Calu3 (cell line): ENCODE measurements at regions not wholly inside any gene's neighbourhood (a gene's known extent, or its start where the extent isn't known, plus 50 kb on each side); places are given as distances from the start of the nearest gene placed in this dataset.

ENCODE experiments used
- BruUV-seq: library from RNA; stranded (reverse); fragments of 400-500 nt; replicated peaks from 2 replicates; lab custom pipeline; 2021; lab: Mats Ljungman, UMichigan
- CTCF ChIA-PET: fragments of 300-600 bp; sonication (Branson Sonifier 250); formaldehyde crosslinking; loops from one replicate; lab custom pipeline; 2022; ENCODE audit warnings: antibody characterized with exemption; lab: Charles Lee
- DNase-seq: peaks from one replicate; pipeline ENCODE4 v3.0.0; 2022
- H3K27ac Mint-ChIP-seq: one replicate; pipeline ENCODE4 v1.8.0; 2022; ENCODE audit warnings: mixed read lengths; ENCODE audit not compliant: unreplicated experiment
- H3K27me3 Mint-ChIP-seq: one replicate; pipeline ENCODE4 v1.8.0; 2022; ENCODE audit warnings: mixed read lengths; ENCODE audit not compliant: unreplicated experiment
- H3K36me3 Mint-ChIP-seq: one replicate; pipeline ENCODE4 v1.8.0; 2022; ENCODE audit warnings: mild to moderate bottlenecking, moderate library complexity, mixed read lengths; ENCODE audit not compliant: insufficient read depth, unreplicated experiment
- H3K4me1 Mint-ChIP-seq: one replicate; pipeline ENCODE4 v1.8.0; 2022; ENCODE audit warnings: mild to moderate bottlenecking, low read depth, mixed read lengths; ENCODE audit not compliant: unreplicated experiment
- H3K4me3 Mint-ChIP-seq: one replicate; pipeline ENCODE4 v1.8.0; 2022; ENCODE audit warnings: mild to moderate bottlenecking, low read depth, moderate library complexity, mixed read lengths; ENCODE audit not compliant: unreplicated experiment
- H3K9me3 Mint-ChIP-seq: one replicate; pipeline ENCODE4 v1.8.0; 2022; ENCODE audit warnings: low read depth, mixed read lengths; ENCODE audit not compliant: unreplicated experiment
- intact Hi-C: fragments of 100-400 bp; cut with micrococcal nuclease; formaldehyde crosslinking; loops from one replicate; pipeline ENCODE4 v1.10.0; 2022; ENCODE audit not compliant: unreplicated experiment
- TF ChIP-seq, protein P1 (sequence below): fragments of 200-600 bp; IDR thresholded peaks from one replicate; pipeline ENCODE4 v1.8.0; 2022; ENCODE audit warnings: antibody characterized with exemption; ENCODE audit not compliant: unreplicated experiment

DNA sequence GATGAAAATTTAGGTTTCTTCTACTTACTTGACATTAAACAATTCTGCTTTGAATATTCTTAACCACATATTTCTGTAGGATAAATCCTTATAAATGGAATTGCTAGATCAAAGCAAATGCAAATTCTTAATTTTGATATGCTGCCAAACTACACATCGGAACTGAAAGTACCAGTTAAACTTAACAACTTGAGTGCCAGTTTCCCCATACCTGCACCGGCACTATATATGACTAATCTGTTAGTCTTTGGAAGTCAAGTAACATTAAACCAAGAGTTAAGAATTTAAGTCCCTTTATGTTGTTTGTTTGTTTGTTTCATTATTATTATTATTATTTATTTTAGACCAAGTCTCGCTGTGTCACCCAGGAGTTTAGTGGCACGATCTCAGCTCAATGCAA lies 103.9 kb upstream of the AKAP13 start:
- H3K4me1 Mint-ChIP-seq: peaks cover 16% of the 10 kb centered on the region
- CTCF ChIA-PET: no interaction called here
- peak overlapping the region; percentile 20 for H3K27ac Mint-ChIP-seq
- H3K36me3 Mint-ChIP-seq: no peaks in the 10 kb centered on the region
- no peaks in the 10 kb centered on the region for H3K9me3 Mint-ChIP-seq
- H3K27me3 Mint-ChIP-seq: no peaks in the 10 kb centered on the region
- H3K4me3 Mint-ChIP-seq: no peak overlapping the region
- BruUV-seq: no TSS peak
- intact Hi-C loops: no loop called here
- peak; percentile 23 for DNase-seq
- TF ChIP-seq, protein P1, sequence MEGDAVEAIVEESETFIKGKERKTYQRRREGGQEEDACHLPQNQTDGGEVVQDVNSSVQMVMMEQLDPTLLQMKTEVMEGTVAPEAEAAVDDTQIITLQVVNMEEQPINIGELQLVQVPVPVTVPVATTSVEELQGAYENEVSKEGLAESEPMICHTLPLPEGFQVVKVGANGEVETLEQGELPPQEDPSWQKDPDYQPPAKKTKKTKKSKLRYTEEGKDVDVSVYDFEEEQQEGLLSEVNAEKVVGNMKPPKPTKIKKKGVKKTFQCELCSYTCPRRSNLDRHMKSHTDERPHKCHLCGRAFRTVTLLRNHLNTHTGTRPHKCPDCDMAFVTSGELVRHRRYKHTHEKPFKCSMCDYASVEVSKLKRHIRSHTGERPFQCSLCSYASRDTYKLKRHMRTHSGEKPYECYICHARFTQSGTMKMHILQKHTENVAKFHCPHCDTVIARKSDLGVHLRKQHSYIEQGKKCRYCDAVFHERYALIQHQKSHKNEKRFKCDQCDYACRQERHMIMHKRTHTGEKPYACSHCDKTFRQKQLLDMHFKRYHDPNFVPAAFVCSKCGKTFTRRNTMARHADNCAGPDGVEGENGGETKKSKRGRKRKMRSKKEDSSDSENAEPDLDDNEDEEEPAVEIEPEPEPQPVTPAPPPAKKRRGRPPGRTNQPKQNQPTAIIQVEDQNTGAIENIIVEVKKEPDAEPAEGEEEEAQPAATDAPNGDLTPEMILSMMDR: no peak

DNA sequence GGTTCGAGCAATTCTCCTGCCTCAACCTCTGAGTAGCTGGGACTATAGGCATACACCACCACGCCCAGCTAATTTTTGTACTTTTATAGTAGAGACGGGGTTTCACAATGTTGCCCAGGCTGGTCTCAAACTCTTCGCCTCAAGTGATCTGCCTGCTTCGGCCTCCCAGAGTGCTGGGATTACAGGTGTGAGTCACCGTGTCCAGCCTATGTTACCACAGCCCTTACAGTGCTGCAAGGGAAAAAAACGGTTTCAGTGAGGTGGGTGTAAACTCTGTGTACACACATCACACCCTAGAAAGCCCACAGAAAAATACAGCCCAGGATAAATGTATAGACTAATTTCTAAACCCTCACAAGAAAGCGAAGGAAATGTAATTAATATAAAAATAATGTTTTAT lies 103.5 kb upstream of the AKAP13 start:
- BruUV-seq: no TSS peak
- Mint-ChIP-seq H3K36me3 (no peaks in the 10 kb centered on the region), H3K9me3 (no peaks in the 10 kb centered on the region), H3K27me3 (no peaks in the 10 kb centered on the region), H3K27ac (peak overlapping the region; percentile 20), H3K4me1 (peaks cover 16% of the 10 kb centered on the region), H3K4me3 (no peak overlapping the region)
- CTCF ChIA-PET: no interaction called here
- DNase-seq: peak; percentile 41
- intact Hi-C loops: no loop called here
- TF ChIP-seq, protein P1: no peak

DNA sequence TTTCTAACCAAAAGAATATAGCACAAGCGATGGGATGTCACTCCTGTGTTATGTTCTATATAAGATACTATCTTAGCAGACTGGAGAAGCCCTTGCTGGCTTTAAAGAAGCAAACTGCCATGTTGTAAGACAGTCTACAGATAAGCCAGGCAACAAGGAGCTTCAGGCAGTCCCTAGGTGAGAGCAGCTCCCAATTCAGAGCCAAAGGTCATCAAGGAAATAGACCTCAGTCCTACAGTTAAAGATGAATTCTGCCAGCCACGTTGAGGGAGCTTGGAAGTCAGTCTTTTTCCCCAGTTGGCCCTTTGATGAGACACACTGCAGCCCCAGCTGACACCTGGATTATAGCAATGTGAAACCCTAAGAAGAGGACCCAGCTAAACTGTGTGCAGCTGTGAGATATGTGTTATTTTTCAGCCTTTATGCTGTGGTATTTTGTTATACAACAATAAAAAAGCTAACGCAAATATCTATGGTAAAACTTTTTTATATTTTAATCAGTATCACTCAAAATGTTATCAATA lies 102.5 kb upstream of the AKAP13 start:
- no peak for DNase-seq
- no peaks in the 10 kb centered on the region for H3K36me3 Mint-ChIP-seq
- intact Hi-C loops: no loop called here
- BruUV-seq: no TSS peak
- TF ChIP-seq, protein P1: no peak
- no peaks in the 10 kb centered on the region for H3K9me3 Mint-ChIP-seq
- no peak overlapping the region for H3K27ac Mint-ChIP-seq
- CTCF ChIA-PET: interaction anchor here (0.6 kb wide), 1 partner anchor 40 kb away, joined by 3 read pairs; no protein-coding TSS in a partner anchor
- H3K4me1 Mint-ChIP-seq: peaks cover 16% of the 10 kb centered on the region
- H3K27me3 Mint-ChIP-seq: no peaks in the 10 kb centered on the region
- no peak overlapping the region for H3K4me3 Mint-ChIP-seq

DNA sequence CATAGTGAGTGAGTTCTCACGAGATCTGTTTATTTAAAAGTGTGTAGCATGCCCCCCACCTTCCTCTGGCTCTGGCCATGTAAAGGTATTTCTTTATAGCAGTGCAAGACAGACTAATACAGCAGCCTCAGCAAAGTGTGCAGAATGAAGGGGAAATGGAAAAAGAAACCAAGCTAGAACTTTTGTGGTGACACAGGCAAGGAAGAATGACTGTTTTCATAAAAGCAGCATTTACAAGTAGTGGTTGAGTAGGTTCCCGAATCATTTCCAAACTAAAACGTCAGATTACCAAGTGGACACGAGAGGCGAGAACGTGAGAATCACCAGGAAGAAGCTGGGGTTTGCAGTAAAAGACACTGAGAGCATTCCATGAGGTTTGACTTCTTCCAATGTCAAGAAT lies 100.2 kb upstream of the AKAP13 start:
- CTCF ChIA-PET: no interaction called here
- H3K4me1 Mint-ChIP-seq: no peaks in the 10 kb centered on the region
- TF ChIP-seq, protein P1: no peak

More for the DNA sequence above, 100.2 kb upstream of the AKAP13 start:
- BruUV-seq: no TSS peak
- Mint-ChIP-seq H3K27me3 (no peaks in the 10 kb centered on the region), H3K36me3 (no peaks in the 10 kb centered on the region), H3K4me3 (no peak overlapping the region), H3K9me3 (no peaks in the 10 kb centered on the region), H3K27ac (no peak overlapping the region)
- intact Hi-C loops: no loop called here
- no peak for DNase-seq
